GF-D8 (cell line): ENCODE measurements at regions not wholly inside any gene's neighbourhood (a gene's known extent, or its start where the extent isn't known, plus 50 kb on each side); places are given as distances from the start of the nearest gene placed in this dataset.

Experiments
- DNase-seq: peaks from one replicate; lab custom pipeline; 2025; lab: John Stamatoyannopoulos, UW

GRCh38 chr1:168455764-168456163 lies 88.0 kb downstream of the XCL2 start:
- no peak for DNase-seq

- no peak for DNase-seq
These were observed 89.5 kb downstream of the XCL2 start for GRCh38 chr1:168454211-168454815.

- no peak for DNase-seq
These were observed 90.7 kb downstream of the XCL2 start for GRCh38 chr1:168453056-168453455.

GRCh38 chr1:168452329-168452728 lies 91.5 kb downstream of the XCL2 start:
- DNase-seq = no peak

- no peak for DNase-seq
These were observed 95.9 kb downstream of the XCL2 start for GRCh38 chr1:168447871-168448270.

GRCh38 chr1:168446081-168446480 lies 97.7 kb downstream of the XCL2 start:
- no peak for DNase-seq

- DNase-seq = no peak
These were observed 99.9 kb downstream of the XCL2 start for GRCh38 chr1:168443899-168444298.

GRCh38 chr1:168443356-168443755 lies 100.4 kb downstream of the XCL2 start:
- no peak for DNase-seq

GRCh38 chr1:168442931-168443330 lies 100.9 kb downstream of the XCL2 start:
- DNase-seq = no peak

- no peak for DNase-seq
These were observed 102.1 kb downstream of the XCL2 start for GRCh38 chr1:168441745-168442144.

GRCh38 chr1:168439456-168440375 lies 104.1 kb downstream of the XCL2 start:
- peak; percentile 5 for DNase-seq

GRCh38 chr1:168438626-168439025 lies 105.2 kb downstream of the XCL2 start:
- no peak for DNase-seq

GRCh38 chr1:168437821-168438220 lies 106.0 kb downstream of the XCL2 start:
- DNase-seq = no peak

- DNase-seq = no peak
These were observed 108.4 kb downstream of the XCL2 start for GRCh38 chr1:168435439-168435838.

GRCh38 chr1:168433238-168433637 lies 110.6 kb downstream of the XCL2 start:
- no peak for DNase-seq

GRCh38 chr1:168431882-168432281 lies 111.9 kb downstream of the XCL2 start:
- DNase-seq = no peak

GRCh38 chr1:168430321-168430720 lies 113.5 kb downstream of the XCL2 start:
- DNase-seq = no peak

- DNase-seq = no peak
These were observed 115.6 kb downstream of the XCL2 start for GRCh38 chr1:168428063-168428731.

GRCh38 chr1:168427051-168427450 lies 116.7 kb downstream of the XCL2 start:
- DNase-seq = no peak

- no peak for DNase-seq
These were observed 119.5 kb downstream of the XCL2 start for GRCh38 chr1:168424281-168424680.

- no peak for DNase-seq
These were observed 121.5 kb downstream of the XCL2 start for GRCh38 chr1:168422203-168422847.

- no peak for DNase-seq
These were observed 122.3 kb downstream of the XCL2 start for GRCh38 chr1:168421399-168422004.
